ENCODE measurements at regions not wholly inside any gene's neighbourhood (a gene's known extent, or its start where the extent isn't known, plus 50 kb on each side); places are given as distances from the start of the nearest gene placed in this dataset.

- TF ChIP-seq E2F6 (IDR thresholded peaks at IDR 0.05) (no peak), KDM4A (IDR thresholded peaks at IDR 0.05; ENCODE audit: low read depth, low read length, severe bottlenecking) (no peak), SIN3A (conservative IDR thresholded peaks at IDR 0.05 in 1 of 2, IDR thresholded peaks at IDR 0.05 in 1 of 2; ENCODE audit: low read depth in 1 of 2, low read length in 2 of 2) (no peak), HDAC6 (IDR thresholded peaks at IDR 0.05; ENCODE audit: low read depth, low read length) (no peak), JUND (IDR thresholded peaks at IDR 0.05; ENCODE audit: low read length) (no peak), TAF1 (IDR thresholded peaks at IDR 0.05; ENCODE audit: low read depth, low read length) (no peak), TEAD4 (IDR thresholded peaks at IDR 0.05; ENCODE audit: low read depth, low read length) (no peak), RAD21 (IDR thresholded peaks at IDR 0.05 in 1 of 2, conservative IDR thresholded peaks at IDR 0.05 in 1 of 2; ENCODE audit: low read depth in 2 of 2, low read length in 2 of 2) (no peak), SP1 (IDR thresholded peaks at IDR 0.05; ENCODE audit: low read depth, low read length) (no peak)
These were observed 72.7 kb downstream of the SPATA31C2 start (continued) for GRCh38 chr9:88065619-88066018.
